HG03045 (cell line): ENCODE measurements at regions not wholly inside any gene's neighbourhood (a gene's known extent, or its start where the extent isn't known, plus 50 kb on each side); places are given as distances from the start of the nearest gene placed in this dataset.

Source experiments
- ATAC-seq: cut with Tn5 transposase; IDR thresholded peaks from one replicate; pipeline ENCODE4 v1.9.1; 2021; ENCODE audit warnings: mild to moderate bottlenecking, moderate library complexity; ENCODE audit not compliant: unreplicated experiment

DNA sequence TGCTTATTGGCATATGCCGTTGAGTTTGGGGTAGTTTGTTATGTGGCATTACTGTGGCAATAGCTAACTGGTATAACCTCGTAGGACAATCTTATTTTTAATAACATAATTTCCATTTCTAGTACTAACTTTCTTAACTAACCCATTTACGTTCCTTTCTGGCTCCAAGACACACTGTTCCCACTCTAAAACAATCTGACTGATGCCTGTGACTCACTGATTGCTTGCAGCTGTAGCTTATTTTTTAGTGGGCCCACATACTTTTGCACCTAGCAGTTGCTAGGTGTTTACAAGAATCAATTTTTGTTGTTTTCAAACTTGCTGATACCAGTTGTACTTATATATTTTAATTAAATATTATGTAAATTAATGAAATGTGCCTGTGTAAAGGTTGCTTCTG is 52.2 kb downstream of the FAT3 start:
- ATAC-seq = no peak

DNA sequence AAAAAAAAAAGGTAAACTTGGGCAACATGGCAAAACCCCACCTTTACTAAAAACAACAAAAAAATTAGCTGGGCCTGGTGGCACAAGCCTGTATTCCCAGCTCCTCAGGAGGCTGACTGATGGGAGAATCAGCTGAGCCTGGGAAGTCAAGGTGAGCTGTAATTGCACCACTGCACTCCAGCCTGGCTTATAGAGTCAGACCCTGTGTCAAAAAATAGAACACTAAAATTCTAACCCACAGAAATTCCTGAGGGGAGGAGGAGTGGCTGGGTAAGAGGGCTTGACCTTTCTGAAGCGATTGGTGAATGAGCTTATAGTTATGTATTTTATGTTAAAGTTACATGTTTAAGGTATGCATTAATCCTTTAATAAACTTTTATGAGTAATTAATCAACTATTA is 53.3 kb downstream of the FAT3 start:
- ATAC-seq = no peak

DNA sequence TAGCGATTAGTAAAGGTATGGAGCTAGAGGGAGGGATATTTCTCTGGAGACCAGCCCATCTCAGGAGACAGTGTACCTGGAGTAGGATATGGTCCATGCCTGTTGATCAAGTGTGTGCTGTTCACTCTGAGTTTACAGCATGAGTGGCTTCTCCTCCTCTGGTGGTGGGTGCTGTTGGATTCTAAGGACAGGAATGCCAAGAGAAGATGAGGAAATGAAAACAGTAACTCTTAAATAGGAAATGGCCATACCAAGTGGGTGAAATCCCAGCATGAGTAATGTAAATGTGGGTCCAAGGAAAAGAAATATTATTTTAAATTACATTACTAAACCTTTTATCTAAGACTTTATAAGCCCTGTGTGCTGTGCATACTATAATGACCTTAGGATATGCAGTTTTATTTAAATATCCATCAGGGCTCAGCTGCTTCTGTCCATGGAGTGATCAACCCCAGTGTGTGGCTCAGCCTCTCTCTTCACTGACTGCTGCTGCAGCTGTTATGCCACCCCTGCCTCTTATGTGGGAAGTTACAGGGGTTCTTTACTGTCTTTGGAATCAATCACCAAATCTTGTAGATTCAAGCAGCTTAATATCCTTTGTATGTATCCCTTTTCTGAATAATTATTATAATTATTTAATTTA is 54.3 kb downstream of the FAT3 start:
- no peak for ATAC-seq

DNA sequence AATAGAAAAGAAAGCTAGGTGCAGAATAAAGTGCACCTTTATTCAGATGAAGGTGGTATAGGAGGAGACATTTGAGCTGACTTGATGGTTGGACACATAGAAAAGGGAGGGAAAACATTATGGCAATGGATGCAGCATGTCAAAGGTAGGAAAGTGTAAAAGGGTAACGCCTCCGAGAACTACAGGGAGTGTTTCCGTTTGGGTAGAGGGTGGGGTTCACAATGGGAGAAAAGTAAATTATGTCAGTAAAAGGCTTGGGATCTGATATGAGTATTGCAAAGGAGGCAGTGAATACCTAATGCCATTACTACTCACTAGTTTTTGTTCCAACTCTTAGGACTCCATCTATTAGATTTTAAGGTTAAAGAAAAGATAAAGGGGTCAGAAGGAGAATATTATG is 59.5 kb downstream of the FAT3 start:
- ATAC-seq = no peak

DNA sequence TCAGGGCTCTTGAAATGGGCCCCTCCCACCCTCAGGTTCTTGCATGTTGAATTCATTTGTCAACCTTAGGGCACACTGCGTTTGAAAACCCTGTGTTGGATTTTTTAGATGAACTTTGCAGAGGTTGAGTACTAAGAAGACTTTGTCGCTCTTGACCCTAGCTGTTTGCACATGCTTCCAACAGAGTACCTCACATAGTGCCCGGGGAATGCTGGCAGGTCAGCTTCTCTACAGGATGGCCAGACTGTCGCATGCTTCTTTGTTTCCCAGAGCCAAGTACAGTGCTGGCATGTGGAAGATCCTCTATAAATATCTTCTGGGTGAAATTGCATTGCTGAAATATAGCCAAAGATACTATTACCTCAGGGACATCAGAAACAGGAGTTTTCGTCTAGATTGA is 59.9 kb downstream of the FAT3 start:
- no peak for ATAC-seq

DNA sequence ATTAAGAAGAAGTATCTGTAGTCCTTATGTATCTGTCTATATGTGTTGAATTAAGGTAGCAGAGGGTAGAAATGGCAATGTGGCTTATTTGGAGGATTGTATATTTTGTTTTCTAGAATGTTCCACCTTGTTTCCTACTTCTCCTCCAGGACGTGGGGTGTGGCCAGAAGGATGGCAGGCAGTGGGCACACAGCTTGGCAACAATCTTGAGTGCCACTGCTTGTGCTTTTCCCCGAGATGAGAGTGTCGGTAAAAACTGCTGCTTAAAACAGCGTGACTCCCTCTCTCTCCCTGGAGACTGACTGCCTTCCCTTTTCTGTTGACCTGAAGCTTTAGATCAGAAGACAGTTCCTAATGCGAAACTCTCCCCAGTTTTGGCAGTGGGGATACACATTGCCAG is 61.2 kb downstream of the FAT3 start:
- ATAC-seq = no peak

DNA sequence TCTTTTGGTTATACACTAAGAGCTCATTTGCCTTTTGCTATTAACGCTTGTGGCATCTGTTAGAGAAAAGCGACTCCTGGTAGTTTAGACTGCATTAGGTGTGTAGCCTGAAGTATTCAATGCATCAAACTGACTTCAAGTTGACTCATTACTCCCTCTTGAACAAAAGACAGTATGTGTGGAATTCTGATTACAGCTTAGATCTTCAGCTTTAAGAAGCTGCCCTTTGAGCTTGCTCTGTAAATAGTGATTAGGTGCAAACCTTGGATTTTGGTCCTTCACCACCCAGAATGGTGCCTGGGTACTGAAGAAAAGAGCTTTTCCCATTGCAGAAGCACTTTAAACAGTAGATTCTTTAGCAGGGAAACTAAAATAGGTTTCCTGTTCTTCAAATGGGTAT is 62.1 kb downstream of the FAT3 start:
- no peak for ATAC-seq

DNA sequence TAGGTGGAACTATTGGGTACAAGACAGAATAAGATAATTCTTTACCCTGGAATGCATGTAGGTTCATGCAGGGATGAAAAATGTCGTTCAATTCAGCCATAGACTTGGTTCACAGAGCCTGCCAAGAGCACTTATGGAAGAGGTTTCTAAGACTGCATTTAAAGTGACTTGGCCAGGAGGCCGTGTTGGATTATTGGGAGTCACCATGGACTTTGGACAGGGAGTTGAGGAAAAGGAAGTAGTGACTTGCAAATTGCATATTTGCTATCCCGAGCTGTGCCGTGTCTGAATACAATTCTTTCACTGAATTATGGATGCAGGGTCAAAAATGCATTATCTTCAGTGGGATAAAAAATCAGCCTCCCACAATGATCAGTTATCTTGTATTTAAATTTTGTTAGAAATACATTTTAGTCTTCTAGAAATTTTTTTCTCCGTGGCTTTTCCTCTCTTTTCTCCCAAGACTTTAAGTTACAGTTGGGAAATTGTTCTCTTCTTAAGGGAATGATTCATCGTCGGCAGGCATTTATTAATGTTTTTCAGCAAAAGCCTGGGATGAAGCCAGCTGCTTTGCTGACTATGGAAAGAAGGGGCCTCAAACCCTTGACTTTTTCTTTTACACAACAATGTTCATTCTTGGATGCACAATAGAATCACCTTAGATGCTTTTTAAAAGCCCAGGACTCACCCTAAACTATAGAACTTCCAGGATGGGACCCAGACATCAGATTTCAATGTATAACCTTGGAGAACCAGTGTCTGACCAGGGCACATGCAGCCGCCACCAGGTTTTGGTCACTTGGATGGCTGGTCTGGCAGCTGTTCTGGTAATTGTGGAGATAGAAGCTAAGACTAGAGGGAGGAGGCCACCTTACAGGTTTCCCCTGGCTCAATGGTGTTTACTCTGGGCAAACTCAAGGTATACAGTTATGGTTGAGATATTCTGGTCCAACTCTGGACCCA is 70.8 kb downstream of the FAT3 start:
- no peak for ATAC-seq

DNA sequence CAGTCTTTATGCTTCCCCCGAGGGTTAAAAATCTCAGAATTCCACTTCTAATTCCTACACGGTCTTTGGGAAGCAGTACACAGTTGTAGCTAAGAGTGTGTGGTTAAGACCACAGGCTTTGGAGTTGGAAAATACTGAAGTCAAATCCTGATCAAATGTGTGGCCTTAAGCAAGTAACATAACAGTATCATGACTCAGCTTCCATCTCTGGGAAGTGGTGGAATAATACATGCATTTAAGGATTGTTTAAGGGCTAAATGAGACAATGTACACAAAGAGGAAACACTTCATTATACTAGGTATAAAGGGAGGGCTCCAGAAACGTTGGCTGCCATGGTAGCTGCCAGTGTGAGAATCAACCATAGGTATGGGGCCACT is 71.5 kb downstream of the FAT3 start:
- no peak for ATAC-seq

DNA sequence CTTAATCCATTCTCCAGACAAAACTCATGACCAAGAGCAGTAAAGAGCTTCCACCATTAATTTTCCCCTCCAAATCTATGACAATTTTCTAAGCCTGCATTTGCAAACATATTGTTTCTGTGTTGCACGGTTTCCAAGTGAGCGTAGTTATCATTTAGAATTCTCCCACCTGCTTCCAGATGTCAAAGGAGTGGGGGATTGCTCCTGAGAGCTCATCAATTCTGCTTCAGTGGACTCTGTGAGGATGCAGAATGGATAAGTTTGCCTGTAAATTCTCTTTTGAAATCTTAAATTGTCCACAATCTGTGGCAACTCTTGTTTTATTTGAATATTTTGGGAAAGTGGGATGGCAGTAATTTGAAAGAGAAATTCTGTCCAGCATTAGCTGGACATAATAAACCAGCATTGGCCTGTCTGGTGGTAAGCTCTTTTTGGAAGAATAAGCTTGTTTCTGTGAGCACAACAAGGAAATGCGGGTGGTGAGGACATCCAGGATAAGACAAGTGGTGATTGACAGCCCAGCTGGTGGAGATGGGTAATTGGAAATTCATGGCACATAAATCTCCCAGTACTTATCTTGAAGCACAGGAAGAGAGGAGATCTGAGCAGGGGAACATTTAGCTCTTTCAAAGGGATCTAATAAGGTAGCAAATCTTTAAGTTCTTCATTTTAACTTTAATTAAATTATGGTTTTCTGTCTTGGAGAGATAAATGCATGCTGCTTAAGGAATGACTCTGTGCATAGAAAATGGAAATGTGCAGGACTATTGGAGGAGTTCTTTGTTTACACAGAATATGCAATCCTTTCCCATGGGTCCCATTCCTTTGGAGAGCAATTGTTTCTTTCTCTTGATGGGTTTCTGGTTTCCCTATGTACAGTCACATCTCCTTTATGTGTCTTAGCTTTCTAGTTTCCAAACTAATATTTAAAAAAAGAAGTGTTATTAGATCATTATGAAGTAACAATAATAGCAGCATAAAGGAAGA is 73.2 kb downstream of the FAT3 start:
- no peak for ATAC-seq

DNA sequence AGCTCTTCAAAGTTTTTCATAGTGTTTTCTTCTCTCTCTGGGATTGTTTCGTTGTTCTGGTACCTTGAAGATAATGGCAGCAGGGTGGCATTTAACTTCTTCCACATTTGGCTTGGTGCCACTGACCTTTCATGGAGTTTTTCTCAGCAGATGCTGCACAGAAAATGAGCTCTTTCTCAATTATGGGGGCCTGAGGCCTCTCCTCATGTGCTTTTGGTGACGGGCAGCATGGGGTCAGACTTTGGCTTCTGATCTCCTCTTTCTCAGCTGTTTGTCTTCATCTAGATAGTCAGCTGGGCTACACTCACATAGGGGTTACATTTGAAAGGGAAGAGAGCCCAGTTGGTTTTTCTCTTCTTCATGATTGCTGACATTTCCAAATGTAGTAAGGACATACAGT is 76.3 kb downstream of the FAT3 start:
- ATAC-seq = no peak

DNA sequence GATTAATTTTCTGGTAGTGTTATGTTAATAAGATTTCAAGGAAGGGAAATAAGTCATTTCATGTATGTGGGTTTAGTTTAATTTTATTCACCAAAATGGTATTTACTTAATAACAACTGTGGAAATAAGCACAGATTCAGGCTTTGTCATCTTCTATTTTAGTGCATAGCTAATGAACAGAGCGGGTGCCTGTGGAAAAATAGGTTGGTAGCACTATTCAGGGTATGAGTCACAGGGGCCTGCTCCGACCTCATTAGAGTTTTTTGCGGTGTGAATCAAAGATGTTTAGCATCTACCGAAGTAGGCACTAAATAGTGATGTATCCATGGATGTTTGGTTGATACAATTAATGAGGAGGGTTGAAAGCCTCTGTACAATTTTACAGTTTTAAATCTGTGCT is 78.2 kb downstream of the FAT3 start:
- ATAC-seq = no peak

DNA sequence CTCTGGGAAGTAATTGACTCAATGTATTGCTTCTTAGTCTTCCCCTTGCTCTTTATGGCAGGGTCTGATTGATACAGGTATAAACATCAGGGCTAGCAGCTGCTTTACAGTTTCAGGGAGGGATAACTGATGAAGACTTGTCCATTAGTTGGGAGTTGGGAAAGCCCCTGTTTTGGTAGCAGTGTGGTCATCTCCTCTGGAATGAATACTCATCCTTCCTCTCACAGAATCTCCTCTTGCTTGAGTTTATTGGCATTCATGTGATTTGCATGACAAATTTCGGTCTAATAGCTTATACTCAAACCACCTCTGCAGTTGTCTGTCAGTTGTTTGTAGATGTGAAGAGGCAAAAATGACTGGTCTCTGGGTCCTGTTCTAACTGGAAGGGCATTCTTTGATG is 79.7 kb downstream of the FAT3 start:
- ATAC-seq = no peak

DNA sequence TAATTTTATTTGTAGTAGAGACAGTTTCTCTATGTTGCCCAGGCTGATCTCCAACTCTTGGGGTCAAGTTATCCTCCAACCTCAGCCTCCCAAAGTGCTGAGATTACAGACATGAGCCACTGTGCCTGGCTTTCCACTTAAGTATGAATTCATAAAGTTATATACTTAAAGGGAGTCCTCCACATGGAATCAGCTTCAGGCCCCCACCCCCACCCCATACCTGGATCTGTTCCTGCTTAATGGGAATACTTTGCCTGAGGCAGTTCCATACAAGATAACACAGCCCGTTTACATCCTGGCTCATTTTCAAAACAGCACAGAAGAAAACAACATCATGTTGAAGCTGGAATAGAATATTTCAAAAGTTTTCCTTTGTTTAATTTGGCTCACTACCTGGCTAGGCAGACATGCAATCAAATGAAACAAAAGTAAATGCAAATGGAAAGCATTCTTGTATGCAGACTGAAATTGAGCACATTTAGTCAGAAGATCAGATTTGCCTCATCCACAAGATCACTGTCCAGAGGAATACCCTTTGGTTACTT is 82.4 kb downstream of the FAT3 start:
- ATAC-seq = no peak

DNA sequence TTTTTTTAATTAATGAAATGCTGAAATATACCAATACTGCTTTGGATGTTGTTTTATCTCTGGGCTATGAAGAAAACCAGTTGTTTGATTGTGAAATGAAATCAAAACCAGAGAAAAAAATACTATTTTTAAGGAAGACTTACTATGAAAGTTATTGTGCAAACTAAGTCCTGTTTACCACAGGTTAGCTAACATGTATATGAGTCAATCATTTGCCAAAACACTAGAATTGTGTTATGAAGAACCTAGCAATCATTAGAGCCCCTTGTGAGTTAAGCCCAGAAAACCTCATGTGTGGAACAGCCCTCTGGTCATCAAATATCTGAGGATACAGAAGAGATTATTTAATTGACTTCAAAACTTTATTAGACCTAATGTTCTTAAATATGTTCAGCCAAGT is 83.7 kb downstream of the FAT3 start:
- ATAC-seq = no peak

DNA sequence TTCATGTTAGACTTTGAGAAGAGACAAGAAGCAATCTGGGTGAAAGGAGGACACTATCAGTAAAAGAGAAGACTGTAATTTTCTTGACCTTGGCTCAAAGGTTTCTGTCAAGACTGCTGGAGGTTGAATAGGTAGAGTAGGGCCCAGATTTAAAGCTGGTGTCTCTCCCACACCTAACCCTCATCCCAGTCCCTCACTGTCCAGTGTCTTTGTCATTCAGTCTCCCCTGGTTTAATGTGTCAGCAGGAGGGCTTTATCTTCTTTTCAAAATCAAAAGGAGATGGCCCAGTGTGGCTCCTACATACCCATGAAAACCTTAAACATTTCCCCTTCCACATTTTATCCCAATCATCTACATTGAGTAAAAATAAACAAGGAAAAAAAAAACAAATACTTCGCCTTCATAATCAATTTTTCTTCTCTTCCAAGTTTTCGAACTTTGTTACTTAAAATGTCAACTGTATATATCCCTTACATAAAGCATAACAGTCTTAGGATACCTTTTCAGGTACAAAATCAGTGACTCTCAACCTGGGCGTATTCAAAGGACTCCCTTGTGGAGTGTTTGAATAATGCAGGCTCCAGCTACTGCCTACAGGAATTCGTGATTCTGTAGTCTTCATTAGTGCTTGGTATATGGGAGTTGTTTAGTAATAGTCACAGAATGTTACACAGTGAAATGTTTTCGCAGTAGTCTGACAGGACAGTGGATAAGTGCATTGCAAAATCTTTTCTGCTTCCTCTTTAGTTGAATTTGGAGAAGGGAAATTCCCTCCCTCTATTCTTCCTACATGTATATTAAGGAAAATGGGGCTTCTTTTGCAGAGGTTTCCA is 87.2 kb downstream of the FAT3 start:
- no peak for ATAC-seq

DNA sequence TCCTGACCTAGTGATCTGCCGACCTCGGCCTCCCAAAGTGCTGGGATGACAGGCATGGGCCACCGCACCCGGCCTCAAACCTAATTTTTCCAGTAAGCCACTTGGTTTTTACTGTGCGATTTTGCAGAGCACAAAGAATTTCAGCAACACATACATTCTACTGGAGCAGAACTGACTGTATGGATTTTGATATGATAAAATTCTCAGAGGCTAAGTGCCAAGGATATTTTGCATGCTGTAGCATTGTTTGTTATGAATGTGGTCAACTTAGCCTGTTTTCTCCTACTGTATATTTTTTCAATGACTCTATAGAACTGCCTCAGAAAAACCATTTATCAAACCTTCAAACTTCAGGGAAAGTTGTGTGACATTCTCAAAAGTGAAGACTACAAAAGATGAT is 89.2 kb downstream of the FAT3 start:
- no peak for ATAC-seq

DNA sequence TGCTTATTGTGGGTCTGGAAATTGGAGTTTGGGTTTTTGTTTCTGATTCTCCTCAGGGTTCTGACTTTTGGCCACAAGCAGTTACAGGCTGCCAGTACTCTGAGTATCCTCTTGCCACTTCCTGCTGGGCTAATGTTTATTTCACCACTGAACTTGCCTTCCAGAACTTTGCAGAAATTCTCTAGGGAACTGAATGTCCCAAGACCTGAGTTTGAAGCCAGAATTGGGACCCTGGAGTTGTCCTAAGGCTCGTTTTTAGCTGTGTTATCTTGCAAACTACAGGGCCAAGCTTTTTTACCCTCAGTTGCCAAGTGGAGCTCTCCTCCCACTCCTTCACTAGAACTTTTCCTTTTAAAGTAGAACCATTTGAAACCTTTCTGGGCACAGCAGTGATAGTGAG is 89.9 kb downstream of the FAT3 start:
- ATAC-seq = no peak

DNA sequence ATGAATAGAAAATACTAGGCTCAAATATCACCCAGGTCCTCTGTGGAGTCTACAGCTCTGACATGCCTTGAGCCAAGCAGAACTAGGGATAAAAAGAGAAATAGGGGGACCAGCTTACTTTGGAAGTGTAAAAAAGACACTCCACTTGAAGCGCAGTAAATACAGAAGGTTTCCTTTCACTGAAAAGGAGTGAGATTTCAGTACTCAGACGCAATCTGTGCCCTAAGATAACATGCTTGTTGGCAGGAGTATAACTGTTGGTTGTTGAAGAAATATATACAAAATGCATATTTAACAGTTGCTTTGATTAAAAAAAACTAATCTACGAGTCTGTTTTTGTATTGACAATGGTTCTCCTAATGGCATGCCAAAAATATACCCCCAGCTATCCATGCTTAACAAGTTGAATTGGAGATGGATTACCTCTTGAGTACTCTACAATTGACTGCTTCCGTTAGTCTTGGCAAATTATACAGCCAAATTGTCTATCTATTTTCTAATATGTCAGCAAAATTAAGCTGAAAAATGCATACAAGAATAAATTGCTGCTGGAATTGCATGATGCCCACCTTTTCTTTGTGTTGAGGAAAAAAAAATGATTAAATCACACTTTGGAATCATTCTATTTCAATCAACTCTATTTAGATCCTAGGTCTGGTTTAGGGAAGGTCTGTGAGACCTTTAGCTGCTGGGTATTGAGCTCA is 91.6 kb downstream of the FAT3 start:
- ATAC-seq = no peak

DNA sequence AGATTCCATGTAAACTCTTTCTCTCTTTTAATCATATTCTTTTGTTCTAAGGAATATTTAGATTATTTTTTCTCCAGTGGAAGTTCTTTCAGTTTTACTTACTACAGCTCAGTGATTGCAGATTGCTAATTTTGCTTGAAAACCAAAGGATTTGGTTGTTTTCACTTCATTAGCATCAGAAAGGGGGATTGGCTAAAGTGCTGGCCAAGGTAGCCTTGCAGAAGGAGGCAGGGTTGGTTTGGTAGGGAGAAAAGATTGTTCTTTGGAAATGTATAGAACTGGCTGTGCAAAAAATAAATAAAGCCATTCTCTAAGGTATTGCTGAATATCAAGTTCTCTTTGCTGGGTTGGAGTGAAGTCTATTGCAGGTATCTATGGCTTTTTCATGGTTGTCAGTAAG is 92.6 kb downstream of the FAT3 start:
- ATAC-seq = no peak
